ENCODE measurements at regions not wholly inside any gene's neighbourhood (a gene's known extent, or its start where the extent isn't known, plus 50 kb on each side); places are given as distances from the start of the nearest gene placed in this dataset.

DNA sequence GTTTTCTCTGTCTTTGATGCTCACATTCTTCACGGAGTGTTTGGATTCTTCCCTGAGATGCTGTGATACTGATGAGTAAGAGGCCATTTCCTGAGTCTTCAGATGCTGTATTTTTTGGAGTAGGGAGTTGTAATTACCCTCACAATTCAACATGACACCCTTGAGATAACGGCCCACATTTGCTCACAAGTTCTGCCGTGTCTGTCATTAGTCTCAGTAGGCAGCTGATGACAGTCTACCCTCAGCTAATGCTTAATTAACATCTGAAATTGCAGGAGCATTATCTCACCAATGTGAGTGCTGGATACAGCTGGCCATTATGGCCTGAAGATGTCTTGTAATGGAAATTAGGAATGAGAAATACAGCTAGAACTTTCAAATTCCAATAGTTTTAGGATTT is 307.1 kb upstream of the ADCY2 start:
- TF ChIP-seq, protein P1, sequence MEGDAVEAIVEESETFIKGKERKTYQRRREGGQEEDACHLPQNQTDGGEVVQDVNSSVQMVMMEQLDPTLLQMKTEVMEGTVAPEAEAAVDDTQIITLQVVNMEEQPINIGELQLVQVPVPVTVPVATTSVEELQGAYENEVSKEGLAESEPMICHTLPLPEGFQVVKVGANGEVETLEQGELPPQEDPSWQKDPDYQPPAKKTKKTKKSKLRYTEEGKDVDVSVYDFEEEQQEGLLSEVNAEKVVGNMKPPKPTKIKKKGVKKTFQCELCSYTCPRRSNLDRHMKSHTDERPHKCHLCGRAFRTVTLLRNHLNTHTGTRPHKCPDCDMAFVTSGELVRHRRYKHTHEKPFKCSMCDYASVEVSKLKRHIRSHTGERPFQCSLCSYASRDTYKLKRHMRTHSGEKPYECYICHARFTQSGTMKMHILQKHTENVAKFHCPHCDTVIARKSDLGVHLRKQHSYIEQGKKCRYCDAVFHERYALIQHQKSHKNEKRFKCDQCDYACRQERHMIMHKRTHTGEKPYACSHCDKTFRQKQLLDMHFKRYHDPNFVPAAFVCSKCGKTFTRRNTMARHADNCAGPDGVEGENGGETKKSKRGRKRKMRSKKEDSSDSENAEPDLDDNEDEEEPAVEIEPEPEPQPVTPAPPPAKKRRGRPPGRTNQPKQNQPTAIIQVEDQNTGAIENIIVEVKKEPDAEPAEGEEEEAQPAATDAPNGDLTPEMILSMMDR (conservative IDR thresholded peaks at IDR 0.05; ENCODE audit: low read length) = no peak
- no peak for TF ChIP-seq EZH2phosphoT487 (IDR thresholded peaks at IDR 0.05; ENCODE audit: borderline replicate concordance, low read depth, low read length)
